K562 (cell line): ENCODE measurements at regions not wholly inside any gene's neighbourhood (a gene's known extent, or its start where the extent isn't known, plus 50 kb on each side); places are given as distances from the start of the nearest gene placed in this dataset.

Experiments used
- ATAC-seq: fragments of 200-7000 bp; cut with Tn5 transposase; 3 replicates; pipeline ENCODE4 v1.9.1; 2020; ENCODE audit warnings: moderate library complexity
- BruUV-seq: library from RNA; stranded (reverse); fragments of 400-500 nt; replicated peaks from 2 replicates; lab custom pipeline; 2021; lab: Mats Ljungman, UMichigan
- CTCF ChIA-PET: fragments of 300-600 bp; formaldehyde crosslinking; extraction: SDS; loops from one replicate; lab custom pipeline; 2021; ENCODE audit warnings: low intra/inter-chr PET ratio; lab: Yijun Ruan, JAX
- POLR2A ChIA-PET: fragments of 300-600, 350-650 bp; sonication (Branson Sonifier 250); formaldehyde crosslinking; extraction: SDS; loops from one replicate; lab custom pipeline; 2021; ENCODE audit warnings: antibody characterized with exemption, inconsistent platforms; lab: Yijun Ruan, JAX
- DNase-seq, 4 experiments: peaks; one replicate each; pipeline versions ENCODE4 v3.0.0 to v3.0.0-alpha.2; 2011 to 2018; ENCODE audit warnings: low spot score in 3 of 4, mixed read lengths in 3 of 4; ENCODE audit errors: extremely low read depth in 1 of 4
- FAIRE-seq: peaks from 2 replicates; lab custom pipeline; 2011; peaks lifted over from hg19 to GRCh38; lab: Jason Lieb, UNC
- H2AFZ ChIP-seq: 2 replicates; pipeline ENCODE4 v1.6.0; 2011; ENCODE audit warnings: low read depth, low read length, control low read depth, inconsistent platforms
- H3K27ac ChIP-seq: fragments of 200-600 bp; 3 replicates; pipeline ENCODE4 v1.8.0; 2011; ENCODE audit warnings: low read depth, mild to moderate bottlenecking, control low read depth, inconsistent platforms, low read length, moderate library complexity, mixed read lengths; ENCODE audit errors: extremely low read depth
- H3K27me3 ChIP-seq, 2 experiments: fragments of 300-600 bp in 1 of 2; 2 replicates in 1 of 2; 3 replicates in 1 of 2; pipeline versions ENCODE4 v1.6.0 to v1.8.0; 2011; ENCODE audit warnings: inconsistent platforms in 2 of 2, low read length in 2 of 2, mild to moderate bottlenecking in 1 of 2, mixed read lengths in 1 of 2, moderate library complexity in 1 of 2; ENCODE audit not compliant: control insufficient read depth in 2 of 2, insufficient read depth in 2 of 2
- H3K36me3 ChIP-seq: fragments of 300-600 bp; 3 replicates; pipeline ENCODE4 v1.8.0; 2011; ENCODE audit warnings: mild to moderate bottlenecking, low read length, inconsistent platforms; ENCODE audit not compliant: control insufficient read depth, insufficient read depth
- H3K4me1 ChIP-seq, 2 experiments: fragments of 200-600 bp in 1 of 2; replicated peaks in 1 of 2; 2 replicates in 1 of 2; 3 replicates in 1 of 2; pipeline versions ENCODE4 v1.5.1 to v1.8.0; 2011; ENCODE audit warnings: inconsistent platforms in 2 of 2, low read length in 2 of 2, mild to moderate bottlenecking in 1 of 2, mixed read lengths in 1 of 2, moderate library complexity in 1 of 2; ENCODE audit not compliant: control insufficient read depth in 2 of 2, insufficient read depth in 2 of 2
- H3K4me2 ChIP-seq: 2 replicates; pipeline ENCODE4 v1.6.1; 2011; ENCODE audit warnings: low read length, control low read depth, inconsistent platforms, mixed read lengths; ENCODE audit not compliant: insufficient read depth
- H3K4me3 ChIP-seq: fragments of 200-600 bp; sonication (generic), shearing (Covaris generic); 2 replicates; pipeline ENCODE4 v1.5.1; 2016; ENCODE audit warnings: control low read depth, inconsistent platforms
- H3K79me2 ChIP-seq: fragments of 200-600 bp; 3 replicates; pipeline ENCODE4 v1.8.0; 2011; ENCODE audit warnings: low read length, inconsistent platforms; ENCODE audit not compliant: control insufficient read depth, insufficient read depth
- H3K9ac ChIP-seq, 2 experiments: 2 replicates each; pipeline versions ENCODE4 v1.6.0 to v1.6.1; 2011; ENCODE audit warnings: low read depth in 2 of 2, low read length in 2 of 2, control low read depth in 1 of 2, inconsistent platforms in 1 of 2, mild to moderate bottlenecking in 1 of 2, mixed read lengths in 1 of 2; ENCODE audit not compliant: insufficient read depth in 1 of 2
- H3K9me1 ChIP-seq: one replicate; pipeline ENCODE4 v1.6.0; 2011; ENCODE audit warnings: inconsistent platforms, mild to moderate bottlenecking, low read length, moderate library complexity; ENCODE audit not compliant: control insufficient read depth, insufficient read depth
- H3K9me3 ChIP-seq: replicated peaks from 2 replicates; pipeline ENCODE4 v1.5.1; 2011; ENCODE audit warnings: low read depth, low read length, inconsistent platforms; ENCODE audit not compliant: control insufficient read depth, insufficient read depth
- H4K20me1 ChIP-seq: replicated peaks from 2 replicates; pipeline ENCODE4 v1.6.1; 2011; ENCODE audit warnings: low read length, inconsistent platforms, mixed read lengths; ENCODE audit not compliant: control insufficient read depth, insufficient read depth
- DIDO1 ChIP-seq: fragments of 450-650 bp; IDR thresholded peaks from 2 replicates; pipeline ENCODE4 v1.6.1; 2016; ENCODE audit warnings: low read depth, missing biosample characterization, missing genetic modification characterization
- ELF2 ChIP-seq: fragments of 250-450 bp; sonication (Bioruptor Pico); IDR thresholded peaks from 2 replicates; pipeline ENCODE4 v1.5.0; 2021; ENCODE audit warnings: mild to moderate bottlenecking
- PHB ChIP-seq: fragments of 250-450 bp; sonication (Bioruptor Pico); IDR thresholded peaks from 2 replicates; pipeline ENCODE4 v1.5.0; 2021
- SAP30 ChIP-seq: fragments of 200-600 bp; sonication (generic); IDR thresholded peaks from 2 replicates; pipeline ENCODE4 v1.6.1; 2012; ENCODE audit warnings: borderline replicate concordance, low read depth, mild to moderate bottlenecking, moderate library complexity, low read length, control low read depth, inconsistent platforms; ENCODE audit not compliant: insufficient read depth, poor library complexity, severe bottlenecking
- WGBS: fragments of 100-300 bp; shearing (Covaris generic); methylation state at CpG from one replicate; pipeline ENCODE4 v1.1.6; 2016; ENCODE audit warnings: low coverage, mixed read lengths; ENCODE audit not compliant: insufficient coverage; ENCODE audit errors: missing lambda C conversion rate; 5-methylcytosine and 5-hydroxymethylcytosine counted together
- in situ Hi-C: fragments of 300-500 bp; cut with MboI; formaldehyde crosslinking; loops from 4 replicates; pipeline ENCODE4 v1.15.0; 2018; ENCODE audit warnings: inconsistent platforms, mixed read lengths
- intact Hi-C: fragments of 100-400 bp; cut with micrococcal nuclease; formaldehyde crosslinking; loops from 2 replicates; pipeline ENCODE4 v1.14.2; 2022
- TF ChIP-seq, protein P1 (sequence below): sonication (generic); formaldehyde crosslinking; IDR thresholded peaks from 2 replicates; pipeline ENCODE4 v1.8.0; 2022; ENCODE audit warnings: mild to moderate bottlenecking, missing genetic modification reagents
- TF ChIP-seq, protein P2 (sequence below): fragments of 450-650 bp; formaldehyde crosslinking; IDR thresholded peaks from 2 replicates; pipeline ENCODE4 v1.4.0; 2020; ENCODE audit warnings: mild to moderate bottlenecking, mixed read lengths
- TF ChIP-seq, protein P3 (sequence below), 2 experiments: IDR thresholded peaks; 2 replicates each; pipeline ENCODE4 v1.6.1; 2012; ENCODE audit warnings: improper control_type of control experiment in 2 of 2, low read depth in 2 of 2, low read length in 2 of 2, borderline replicate concordance in 1 of 2

DNA sequence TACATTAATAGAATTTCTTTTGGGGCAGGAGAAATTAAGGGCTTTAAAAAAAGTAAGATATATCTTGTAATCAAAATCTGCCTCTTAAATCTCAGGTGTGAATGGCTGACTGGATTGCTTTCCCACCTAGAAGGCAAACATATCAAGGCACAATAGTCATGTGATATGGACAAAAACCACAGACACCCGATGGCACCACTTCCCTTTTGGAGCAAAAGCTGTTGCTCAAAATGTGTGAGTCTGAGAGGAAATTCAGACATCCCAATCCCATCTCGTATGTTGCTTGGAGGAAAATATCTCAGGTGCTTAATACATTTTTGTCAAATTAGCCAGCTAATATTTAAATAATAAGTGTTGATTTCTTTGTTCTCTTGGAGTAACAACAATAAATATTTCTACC lies 120.7 kb downstream of the KCNF1 start:
- Histone ChIP-seq H3K4me1 (no peaks in the 10 kb centered on the region), H3K9me3 (no peaks in the 10 kb centered on the region), H3K27ac (no peak overlapping the region), H3K4me2 (no peak overlapping the region), H3K27me3 (peaks cover 0 to 13% of the 10 kb centered on the region in 2 experiments; a peak in 2 of 5 replicates), H3K79me2 (no peaks in the 10 kb centered on the region), H4K20me1 (no peaks in the 10 kb centered on the region), H3K36me3 (no peaks in the 10 kb centered on the region), H3K9ac (no peak overlapping the region), H2AFZ (no peak overlapping the region), H3K9me1 (no peaks in the 10 kb centered on the region), H3K4me3 (no peak overlapping the region)
- FAIRE-seq (no peak), DNase-seq (no peak), ATAC-seq (no peak)
- 0% methylated on average over 2 of the region's 2 CpGs for WGBS
- in situ Hi-C loops = no loop called here
- TF ChIP-seq DIDO1 (tag) (no peak), SAP30 (no peak), ELF2 (no peak), PHB (no peak)
- TF ChIP-seq, protein P1, sequence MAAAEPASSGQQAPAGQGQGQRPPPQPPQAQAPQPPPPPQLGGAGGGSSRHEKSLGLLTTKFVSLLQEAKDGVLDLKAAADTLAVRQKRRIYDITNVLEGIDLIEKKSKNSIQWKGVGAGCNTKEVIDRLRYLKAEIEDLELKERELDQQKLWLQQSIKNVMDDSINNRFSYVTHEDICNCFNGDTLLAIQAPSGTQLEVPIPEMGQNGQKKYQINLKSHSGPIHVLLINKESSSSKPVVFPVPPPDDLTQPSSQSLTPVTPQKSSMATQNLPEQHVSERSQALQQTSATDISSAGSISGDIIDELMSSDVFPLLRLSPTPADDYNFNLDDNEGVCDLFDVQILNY (CRISPR knock-in tag) = no peak
- TF ChIP-seq, protein P2, sequence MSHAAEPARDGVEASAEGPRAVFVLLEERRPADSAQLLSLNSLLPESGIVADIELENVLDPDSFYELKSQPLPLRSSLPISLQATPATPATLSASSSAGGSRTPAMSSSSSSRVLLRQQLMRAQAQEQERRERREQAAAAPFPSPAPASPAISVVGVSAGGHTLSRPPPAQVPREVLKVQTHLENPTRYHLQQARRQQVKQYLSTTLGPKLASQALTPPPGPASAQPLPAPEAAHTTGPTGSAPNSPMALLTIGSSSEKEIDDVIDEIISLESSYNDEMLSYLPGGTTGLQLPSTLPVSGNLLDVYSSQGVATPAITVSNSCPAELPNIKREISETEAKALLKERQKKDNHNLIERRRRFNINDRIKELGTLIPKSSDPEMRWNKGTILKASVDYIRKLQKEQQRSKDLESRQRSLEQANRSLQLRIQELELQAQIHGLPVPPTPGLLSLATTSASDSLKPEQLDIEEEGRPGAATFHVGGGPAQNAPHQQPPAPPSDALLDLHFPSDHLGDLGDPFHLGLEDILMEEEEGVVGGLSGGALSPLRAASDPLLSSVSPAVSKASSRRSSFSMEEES (CRISPR knock-in tag) = peak; percentile 25; the same call in 1 of the 2 replicates
- TF ChIP-seq, protein P3, sequence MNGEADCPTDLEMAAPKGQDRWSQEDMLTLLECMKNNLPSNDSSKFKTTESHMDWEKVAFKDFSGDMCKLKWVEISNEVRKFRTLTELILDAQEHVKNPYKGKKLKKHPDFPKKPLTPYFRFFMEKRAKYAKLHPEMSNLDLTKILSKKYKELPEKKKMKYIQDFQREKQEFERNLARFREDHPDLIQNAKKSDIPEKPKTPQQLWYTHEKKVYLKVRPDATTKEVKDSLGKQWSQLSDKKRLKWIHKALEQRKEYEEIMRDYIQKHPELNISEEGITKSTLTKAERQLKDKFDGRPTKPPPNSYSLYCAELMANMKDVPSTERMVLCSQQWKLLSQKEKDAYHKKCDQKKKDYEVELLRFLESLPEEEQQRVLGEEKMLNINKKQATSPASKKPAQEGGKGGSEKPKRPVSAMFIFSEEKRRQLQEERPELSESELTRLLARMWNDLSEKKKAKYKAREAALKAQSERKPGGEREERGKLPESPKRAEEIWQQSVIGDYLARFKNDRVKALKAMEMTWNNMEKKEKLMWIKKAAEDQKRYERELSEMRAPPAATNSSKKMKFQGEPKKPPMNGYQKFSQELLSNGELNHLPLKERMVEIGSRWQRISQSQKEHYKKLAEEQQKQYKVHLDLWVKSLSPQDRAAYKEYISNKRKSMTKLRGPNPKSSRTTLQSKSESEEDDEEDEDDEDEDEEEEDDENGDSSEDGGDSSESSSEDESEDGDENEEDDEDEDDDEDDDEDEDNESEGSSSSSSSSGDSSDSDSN (IDR thresholded peaks at IDR 0.05; ENCODE audit: borderline replicate concordance in 1 of 2, low read depth in 2 of 2, low read length in 2 of 2) = no peak
- intact Hi-C loops = no loop called here
- CTCF ChIA-PET = no interaction called here
- no TSS peak for BruUV-seq
- POLR2A ChIA-PET = no interaction called here
